MCF 10A (cell line): ENCODE measurements at regions not wholly inside any gene's neighbourhood (a gene's known extent, or its start where the extent isn't known, plus 50 kb on each side); places are given as distances from the start of the nearest gene placed in this dataset.

Experiments used
- BruUV-seq: library from RNA; stranded (reverse); fragments of 400-500 nt; replicated peaks from 2 replicates; lab custom pipeline; 2021; lab: Mats Ljungman, UMichigan
- CTCF ChIA-PET: fragments of 300-600 bp; sonication (Branson Sonifier 250); formaldehyde crosslinking; extraction: SDS; loops from one replicate; lab custom pipeline; 2021; ENCODE audit warnings: antibody characterized with exemption, inconsistent platforms; lab: Yijun Ruan, JAX
- POLR2A ChIA-PET: fragments of 300-600, 350-650 bp; sonication (Branson Sonifier 250); formaldehyde crosslinking; extraction: SDS; loops from one replicate; lab custom pipeline; 2020; ENCODE audit warnings: antibody characterized with exemption, inconsistent platforms; lab: Yijun Ruan, JAX
- DNase-seq: peaks from one replicate; pipeline ENCODE4 v3.0.0-alpha.2; 2018; ENCODE audit not compliant: unreplicated experiment
- H3K27ac Mint-ChIP-seq: one replicate; pipeline ENCODE4 v1.8.0; 2022; ENCODE audit warnings: mild to moderate bottlenecking, low read depth, mixed read lengths; ENCODE audit not compliant: unreplicated experiment
- H3K27me3 Mint-ChIP-seq: one replicate; pipeline ENCODE4 v1.8.0; 2022; ENCODE audit warnings: mixed read lengths; ENCODE audit not compliant: insufficient read depth, unreplicated experiment
- H3K36me3 Mint-ChIP-seq: one replicate; pipeline ENCODE4 v1.8.0; 2022; ENCODE audit warnings: mild to moderate bottlenecking, moderate library complexity, mixed read lengths; ENCODE audit not compliant: insufficient read depth, unreplicated experiment
- H3K4me1 Mint-ChIP-seq: one replicate; pipeline ENCODE4 v1.8.0; 2022; ENCODE audit warnings: mixed read lengths; ENCODE audit not compliant: insufficient read depth, unreplicated experiment
- H3K4me3 Mint-ChIP-seq: one replicate; pipeline ENCODE4 v1.8.0; 2022; ENCODE audit warnings: mild to moderate bottlenecking, moderate library complexity, mixed read lengths; ENCODE audit not compliant: unreplicated experiment
- H3K9me3 Mint-ChIP-seq: one replicate; pipeline ENCODE4 v1.8.0; 2022; ENCODE audit warnings: mixed read lengths; ENCODE audit not compliant: unreplicated experiment
- CTCF ChIP-seq: fragments of 200-600 bp; IDR thresholded peaks from one replicate; pipeline ENCODE4 v1.8.0; 2022; ENCODE audit warnings: antibody characterized with exemption, mild to moderate bottlenecking; ENCODE audit not compliant: unreplicated experiment
- intact Hi-C: fragments of 100-400 bp; cut with micrococcal nuclease; formaldehyde crosslinking; loops from 2 replicates; pipeline ENCODE4 v1.14.1; 2022

DNA sequence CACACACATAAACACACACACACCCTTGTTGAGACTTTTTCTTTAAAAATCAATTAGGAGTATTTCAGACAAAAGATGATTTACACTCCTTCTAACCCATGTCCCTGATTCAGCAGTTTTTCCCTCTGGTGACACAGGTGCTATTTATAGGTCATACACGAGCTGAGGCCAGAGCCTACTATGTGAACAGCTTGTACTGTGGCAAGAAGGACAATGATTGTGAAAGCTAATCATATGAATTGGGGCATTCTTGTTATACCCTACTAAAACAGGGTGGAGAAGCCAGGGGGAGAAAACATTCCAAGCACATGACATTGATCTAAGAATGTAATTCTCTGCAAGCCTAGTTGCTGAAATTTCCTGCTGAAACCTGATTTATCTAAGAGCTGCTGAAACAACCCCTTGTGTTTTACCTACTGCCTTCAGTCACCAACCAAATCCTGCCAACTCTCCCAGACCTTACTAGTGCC lies 60.3 kb downstream of the XCL1 start:
- Mint-ChIP-seq H3K27me3 (no peaks in the 10 kb centered on the region), H3K36me3 (no peaks in the 10 kb centered on the region), H3K4me3 (peak overlapping the region; percentile 38), H3K4me1 (peaks cover 25% of the 10 kb centered on the region), H3K9me3 (peaks cover 7% of the 10 kb centered on the region), H3K27ac (peak overlapping the region; percentile 84)
- ChIA-PET POLR2A (interaction anchor here (0.6 to 3.9 kb wide), 31 partner anchors 9 to 941 kb away, joined by 3 to 96 read pairs (median 4); partner anchors contain the start of genes ATP1B1, BLZF1, NME7 and SLC19A2), CTCF (interaction anchor here (0.5 to 5.6 kb wide), 69 partner anchors 9 to 1177 kb away, joined by 3 to 135 read pairs (median 4); partner anchors contain the start of gene ATP1B1)
- DNase-seq = peak; percentile 67
- no peak for TF ChIP-seq CTCF
- intact Hi-C loops = loop anchor here (1.0 to 5.0 kb wide), 7 partner anchors 34 to 731 kb away; partner anchors contain the start of genes BLZF1 and NME7
- BruUV-seq = no TSS peak

GRCh38 chr1:168637350-168637991 lies 61.1 kb downstream of the XCL1 start:
- no peaks in the 10 kb centered on the region for H3K36me3 Mint-ChIP-seq
- no TSS peak for BruUV-seq
- H3K4me3 Mint-ChIP-seq = peak overlapping the region; percentile 38
- intact Hi-C loops = loop anchor here (1.0 to 5.0 kb wide), 4 partner anchors 35 to 730 kb away; partner anchors contain the start of genes BLZF1 and NME7
- ChIA-PET POLR2A (interaction anchor here (0.6 to 3.9 kb wide), 20 partner anchors 8 to 731 kb away, joined by 3 to 96 read pairs (median 5); partner anchors contain the start of genes ATP1B1, BLZF1 and NME7), CTCF (interaction anchor here (0.6 to 5.6 kb wide), 55 partner anchors 10 to 1176 kb away, joined by 3 to 135 read pairs (median 4); partner anchors contain the start of gene ATP1B1)
- DNase-seq = peak; percentile 64
- TF ChIP-seq CTCF = peak; percentile 86
- H3K27ac Mint-ChIP-seq = peak overlapping the region; percentile 84
- peaks cover 25% of the 10 kb centered on the region for H3K4me1 Mint-ChIP-seq
- H3K9me3 Mint-ChIP-seq = peaks cover 7% of the 10 kb centered on the region
- H3K27me3 Mint-ChIP-seq = no peaks in the 10 kb centered on the region

GRCh38 chr1:168638884-168639283 lies 62.5 kb downstream of the XCL1 start:
- Mint-ChIP-seq H3K27me3 (no peaks in the 10 kb centered on the region), H3K4me1 (peaks cover 25% of the 10 kb centered on the region), H3K4me3 (no peak overlapping the region), H3K36me3 (no peaks in the 10 kb centered on the region), H3K9me3 (peaks cover 7% of the 10 kb centered on the region), H3K27ac (no peak overlapping the region)
- POLR2A ChIA-PET = interaction anchor here (0.6 to 3.9 kb wide), 7 partner anchors 10 to 709 kb away, joined by 3 to 96 read pairs (median 4); partner anchors contain the start of gene ATP1B1
- intact Hi-C loops = loop anchor here (5.0 kb wide), 1 partner anchor 728 kb away; the partner anchor contains the start of genes BLZF1 and NME7
- CTCF ChIA-PET = interaction anchor here (0.6 to 5.6 kb wide), 8 partner anchors 15 to 495 kb away, joined by 3 to 135 read pairs (median 4); partner anchors contain the start of gene ATP1B1
- no peak for TF ChIP-seq CTCF
- DNase-seq = no peak
- BruUV-seq = no TSS peak

DNA sequence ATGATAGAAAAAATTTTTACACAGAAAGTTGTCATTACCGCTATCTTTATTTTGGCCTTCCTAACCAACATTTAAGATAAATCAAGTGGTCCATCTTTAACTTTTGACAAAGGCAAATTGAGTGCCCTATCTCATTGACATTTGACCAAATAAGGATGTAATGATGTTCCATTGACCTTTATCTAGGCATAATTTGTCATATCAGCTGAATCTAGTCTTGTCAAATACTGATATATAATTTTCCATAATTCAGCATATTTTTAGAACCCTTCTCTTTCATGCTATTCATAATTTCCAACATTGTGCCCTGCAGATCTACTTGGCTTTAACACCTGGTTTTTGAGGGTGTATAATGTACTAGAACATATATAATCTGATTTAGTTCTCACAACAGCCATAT lies 63.8 kb downstream of the XCL1 start:
- no peak for TF ChIP-seq CTCF
- Mint-ChIP-seq H3K27ac (no peak overlapping the region), H3K36me3 (no peaks in the 10 kb centered on the region), H3K4me1 (peaks cover 25% of the 10 kb centered on the region), H3K4me3 (no peak overlapping the region), H3K9me3 (peaks cover 7% of the 10 kb centered on the region), H3K27me3 (no peaks in the 10 kb centered on the region)
- ChIA-PET POLR2A (no interaction called here), CTCF (interaction anchor here (0.5 to 0.6 kb wide), 2 partner anchors 287 to 664 kb away, joined by 4 read pairs; no protein-coding TSS in a partner anchor)
- intact Hi-C loops = no loop called here
- no TSS peak for BruUV-seq
- no peak for DNase-seq
